ENCODE measurements at regions not wholly inside any gene's neighbourhood (a gene's known extent, or its start where the extent isn't known, plus 50 kb on each side); places are given as distances from the start of the nearest gene placed in this dataset.

- TF ChIP-seq CTCF (conservative IDR thresholded peaks at IDR 0.05) = no peak
- no peak for TF ChIP-seq EZH2 (IDR thresholded peaks at IDR 0.05; ENCODE audit: low read depth)
Observed at GRCh38 chr5:56479696-56480077, 246.6 kb upstream of the ANKRD55 start.

Measured in PC-9 (cell line).